ENCODE measurements at regions not wholly inside any gene's neighbourhood (a gene's known extent, or its start where the extent isn't known, plus 50 kb on each side); places are given as distances from the start of the nearest gene placed in this dataset.
"Not testable (repeated sequence)": the region's sequence is repeated elsewhere in the genome, so short reads cannot be mapped to it uniquely, and the experiment has no call there.

DNA sequence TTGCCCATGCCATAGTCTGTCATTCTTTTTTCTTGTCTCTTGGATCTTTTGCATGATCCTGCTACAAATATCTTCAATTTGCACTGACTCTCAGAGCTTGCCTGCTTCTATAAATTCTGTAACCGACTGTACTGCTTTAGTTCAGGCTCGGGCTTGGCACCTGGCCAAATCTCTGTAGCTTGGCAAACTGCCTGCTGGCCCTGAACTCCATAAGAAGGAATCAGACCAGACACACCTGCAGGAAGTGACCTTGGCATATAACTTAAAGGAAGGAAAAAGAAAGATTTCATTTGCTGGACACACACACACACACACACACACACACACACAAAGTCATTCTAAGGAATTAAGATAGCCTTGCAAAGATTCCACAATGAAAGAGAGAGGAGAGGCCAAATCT, 291.2 kb upstream of the DDX18 start:
- DNase-seq (ENCODE audit: low read depth) = no peak

DNA sequence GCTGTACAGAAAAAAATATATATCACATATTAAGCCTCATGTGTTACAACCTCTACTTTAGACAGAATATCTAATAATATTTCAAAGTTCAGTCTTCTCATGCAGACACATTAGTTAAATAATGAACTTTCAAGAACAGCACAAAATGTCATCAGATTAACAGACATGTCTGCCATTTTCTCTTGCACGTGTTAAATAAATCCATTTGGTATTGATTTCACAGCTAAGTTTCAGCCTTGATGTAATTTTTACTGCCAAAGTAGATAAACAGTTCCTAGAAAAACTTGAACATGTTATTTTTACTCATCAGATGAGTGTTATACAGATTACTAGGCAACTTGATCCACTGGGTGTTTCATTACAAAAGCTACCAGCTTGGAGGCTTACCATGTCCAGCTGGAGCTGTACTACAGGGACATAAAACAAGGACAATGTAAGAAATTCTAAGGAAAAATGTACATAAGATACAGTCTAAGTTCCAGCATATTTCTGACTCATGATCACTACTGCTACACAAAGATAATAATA, 290.7 kb upstream of the DDX18 start:
- DNase-seq (ENCODE audit: low read depth) = no peak

DNA sequence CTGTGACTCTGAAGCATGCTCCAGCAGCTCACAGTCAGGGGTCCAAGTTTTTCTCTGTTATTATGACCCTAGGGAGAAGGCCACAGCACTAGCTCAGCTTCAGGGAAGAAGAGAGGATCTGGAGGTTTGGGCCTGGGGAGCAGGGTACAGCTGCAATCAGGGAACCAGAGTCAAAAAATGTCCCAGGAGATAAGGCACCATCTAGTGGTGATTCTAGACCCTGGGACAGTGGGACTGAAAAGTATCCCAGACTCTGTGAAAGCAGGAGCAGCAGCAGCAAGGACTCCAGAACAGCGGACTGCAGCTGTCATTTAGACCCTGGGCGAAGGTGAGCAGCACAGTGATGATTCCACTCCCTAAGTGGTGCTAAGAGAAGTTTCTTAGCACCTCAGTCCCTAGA, 278.4 kb upstream of the DDX18 start:
- no peak for DNase-seq (ENCODE audit: low read depth)

DNA sequence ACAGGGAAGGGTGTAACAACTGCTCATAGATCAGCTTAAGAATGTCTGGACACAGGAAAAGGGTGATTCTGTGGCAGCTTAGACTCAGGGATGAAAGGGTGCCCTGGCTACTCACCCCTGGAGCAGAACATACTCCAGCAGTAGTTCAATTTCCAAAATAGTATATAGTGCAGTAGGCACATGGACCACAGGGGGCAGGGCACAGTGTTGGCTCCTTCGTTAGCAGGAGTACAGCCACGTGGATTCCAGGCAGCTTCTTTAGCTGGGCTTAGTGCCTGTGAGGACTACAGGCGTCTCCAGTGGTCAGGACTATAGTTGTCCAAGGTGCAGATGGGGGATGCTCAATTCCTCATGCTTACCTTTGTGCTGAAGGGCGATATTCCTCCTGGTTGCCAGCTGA, 277.5 kb upstream of the DDX18 start:
- no peak for DNase-seq (ENCODE audit: low read depth)

DNA sequence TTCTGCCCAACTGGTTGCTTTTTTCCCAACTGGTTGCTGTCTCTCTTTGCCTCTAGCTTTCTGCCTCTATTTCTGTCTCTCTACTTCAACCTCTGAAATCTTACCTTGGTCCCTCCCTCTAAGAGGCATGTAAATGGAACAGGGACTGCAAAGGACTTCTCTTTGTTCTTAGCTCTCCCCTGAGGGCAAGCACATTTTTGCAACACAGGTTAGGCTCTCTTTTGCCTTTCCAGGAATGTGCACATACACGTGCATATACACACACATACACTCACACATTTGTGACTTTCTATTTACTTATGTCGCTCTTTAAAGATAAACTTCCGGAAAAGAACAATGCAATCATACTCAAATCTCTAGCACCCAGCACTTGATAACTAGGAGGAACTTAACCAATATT, 262.6 kb upstream of the DDX18 start:
- DNase-seq (ENCODE audit: low read depth) = no peak

DNA sequence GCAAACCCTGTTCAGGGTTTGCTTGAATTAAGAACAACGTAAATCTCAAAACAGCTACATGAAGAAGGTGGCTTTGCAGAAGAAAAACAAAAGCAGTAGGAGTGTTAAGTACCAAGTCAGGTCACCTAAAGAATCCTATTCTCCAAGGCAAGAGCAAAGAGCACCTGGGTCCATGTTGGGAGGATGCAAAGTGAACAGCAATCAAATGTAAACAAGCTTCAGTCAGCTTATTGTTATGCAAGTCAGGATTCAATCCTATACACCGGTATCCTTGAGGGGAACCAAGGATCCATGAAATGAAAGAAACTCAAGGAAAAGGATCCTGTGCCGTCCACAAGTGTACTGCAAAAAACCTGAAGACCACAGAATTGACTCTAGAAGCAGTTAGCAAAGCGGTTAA, 261.0 kb upstream of the DDX18 start:
- DNase-seq (ENCODE audit: low read depth) = no peak

DNA sequence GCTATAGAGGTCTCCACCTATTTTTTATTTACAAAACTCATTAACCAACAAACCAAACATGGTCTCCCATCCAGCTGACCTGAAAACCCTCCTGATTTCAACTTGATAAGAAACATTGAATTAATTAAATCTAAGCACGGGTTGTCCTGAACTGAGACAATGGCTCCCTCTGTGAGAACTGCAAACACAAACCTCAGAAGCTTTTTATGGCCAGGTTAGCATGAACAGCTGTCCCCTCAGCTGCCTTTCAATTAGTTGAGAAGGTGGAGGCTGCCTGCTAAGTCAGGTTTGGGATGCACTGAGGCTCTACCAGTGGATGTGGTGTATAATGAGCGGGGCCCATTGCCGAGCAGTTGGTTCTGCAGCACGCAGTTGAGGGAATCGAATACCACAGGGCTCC, 258.5 kb upstream of the DDX18 start:
- no peak for DNase-seq (ENCODE audit: low read depth)

DNA sequence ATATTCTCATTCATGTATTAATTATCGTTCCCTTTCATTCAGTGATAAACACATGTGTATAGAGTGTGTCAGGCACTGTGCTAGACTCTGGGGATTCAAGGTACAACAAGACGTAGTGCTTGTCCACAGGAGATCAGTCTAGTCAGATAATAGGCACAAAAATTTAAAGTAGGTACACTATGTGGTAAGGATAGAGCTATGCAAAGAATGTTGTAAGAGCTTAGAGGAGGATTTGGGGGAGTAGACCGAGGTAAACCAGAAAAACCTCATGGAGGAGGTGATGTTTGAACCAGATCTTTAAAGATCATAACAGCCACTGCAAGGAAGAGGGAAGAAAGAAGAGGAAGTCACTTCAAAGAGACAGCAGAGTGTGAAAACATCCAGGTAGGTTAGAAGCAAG, 256.9 kb upstream of the DDX18 start:
- DNase-seq (ENCODE audit: low read depth) = no peak

DNA sequence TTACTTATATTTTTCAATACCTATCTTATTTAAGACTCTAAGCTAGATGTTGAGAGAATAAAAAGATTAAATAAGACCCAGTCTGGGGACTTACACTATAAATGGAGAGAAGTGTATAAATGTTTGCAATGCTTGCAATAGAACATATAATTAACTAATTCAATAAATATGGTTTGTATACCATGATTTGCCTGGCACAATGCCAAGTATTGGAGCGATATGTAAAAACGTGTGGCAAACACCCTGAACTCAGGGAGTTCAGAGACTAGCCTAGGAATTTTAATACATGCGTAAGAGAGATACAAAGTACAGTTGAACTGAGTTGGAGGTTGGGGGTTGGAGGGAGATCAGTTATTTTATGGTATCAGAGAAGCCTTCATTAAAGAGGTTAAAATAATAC, 251.8 kb upstream of the DDX18 start:
- no peak for DNase-seq (ENCODE audit: low read depth)

DNA sequence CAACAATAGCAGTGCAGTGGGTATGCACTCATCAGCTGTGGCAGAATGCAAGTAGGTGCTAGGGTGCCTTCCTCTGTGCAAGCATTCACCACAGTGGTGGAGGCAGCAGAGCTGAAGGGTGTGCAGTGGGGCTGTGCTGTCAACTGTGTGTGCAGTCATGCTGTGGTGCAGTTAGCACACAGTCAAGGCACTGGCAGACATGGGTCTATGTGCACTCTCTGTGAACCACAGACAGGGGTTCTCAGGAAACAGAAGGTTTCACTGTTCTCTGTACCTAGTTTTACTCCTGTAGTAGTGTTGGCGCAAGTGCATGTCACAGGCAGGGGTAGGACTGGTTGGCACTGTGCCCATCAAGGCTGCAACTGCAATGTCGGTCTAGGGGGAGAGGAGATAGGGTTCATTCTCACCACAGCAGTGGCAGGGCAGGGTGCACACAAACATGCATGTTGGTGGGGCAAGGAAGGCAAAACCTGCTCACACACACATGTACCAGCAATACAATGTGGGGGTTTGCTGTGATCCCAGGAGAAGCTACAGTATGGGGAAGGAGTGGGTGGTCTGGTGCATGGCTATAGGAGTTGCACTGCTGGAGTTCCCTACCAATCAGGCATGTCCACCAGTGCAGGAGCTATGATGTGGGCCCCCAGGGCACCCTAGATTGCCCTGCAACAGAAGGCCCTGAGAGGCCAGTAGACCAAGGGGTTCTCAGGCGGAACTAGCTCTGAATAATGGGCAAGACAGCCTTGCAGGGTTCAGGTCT, 242.7 kb upstream of the DDX18 start:
- no peak for DNase-seq (ENCODE audit: low read depth)

DNA sequence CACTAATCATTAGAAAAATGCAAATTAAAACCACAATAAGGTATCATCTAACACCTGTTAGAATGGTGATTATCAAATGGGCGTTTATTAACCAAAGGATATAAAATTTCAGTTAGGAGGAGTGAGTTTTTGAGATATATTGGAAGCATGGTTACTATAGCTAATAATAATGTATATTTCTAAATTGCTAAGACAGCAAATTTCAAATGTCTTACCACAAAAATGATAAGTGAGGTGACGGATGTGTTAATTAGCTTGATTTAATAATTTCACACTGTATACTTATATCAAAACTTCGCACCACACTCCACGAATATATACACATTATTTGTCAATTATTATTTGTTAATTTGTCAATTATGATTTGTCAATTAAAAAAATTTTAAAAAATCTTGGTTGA, 227.2 kb upstream of the DDX18 start:
- DNase-seq (ENCODE audit: low read depth) = no peak

DNA sequence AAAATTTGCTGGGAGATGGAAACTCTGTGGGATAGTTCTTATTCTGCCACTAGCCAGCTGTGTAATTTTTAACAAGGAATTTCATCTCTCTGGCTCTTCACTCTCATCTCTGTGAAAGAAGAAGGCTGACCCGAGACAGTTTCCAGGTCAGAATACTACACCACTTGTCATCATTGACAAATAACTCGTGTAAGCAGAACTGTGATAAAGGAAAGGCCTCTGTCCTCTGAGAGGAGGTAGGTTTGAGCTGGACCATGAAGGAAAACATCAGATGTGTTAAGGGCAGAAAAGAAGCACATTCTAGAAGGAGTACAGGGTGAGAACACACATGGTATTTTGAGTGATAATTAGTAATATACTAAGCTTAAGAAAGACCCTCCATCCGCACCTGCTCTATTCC, 211.4 kb upstream of the DDX18 start:
- DNase-seq (ENCODE audit: low read depth) = no peak

DNA sequence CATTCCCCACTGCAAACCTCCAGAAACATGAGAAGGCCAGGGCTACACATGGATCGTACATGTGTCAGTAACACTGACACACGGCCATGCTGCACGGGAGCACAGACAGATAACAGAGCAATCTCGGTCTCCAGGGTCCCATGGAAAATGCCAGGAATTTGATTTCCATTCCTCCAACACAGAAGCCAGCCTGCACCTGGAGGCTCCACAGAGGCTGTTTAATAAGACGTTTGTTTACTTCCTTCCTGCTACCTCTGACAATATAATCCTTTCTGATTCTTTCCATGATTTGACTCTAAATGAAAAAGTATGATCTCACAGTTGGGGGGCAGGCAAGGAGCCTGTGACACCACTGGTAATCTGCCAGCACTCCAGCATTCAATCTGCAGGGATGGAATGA, 210.9 kb upstream of the DDX18 start:
- DNase-seq (ENCODE audit: low read depth) = no peak

DNA sequence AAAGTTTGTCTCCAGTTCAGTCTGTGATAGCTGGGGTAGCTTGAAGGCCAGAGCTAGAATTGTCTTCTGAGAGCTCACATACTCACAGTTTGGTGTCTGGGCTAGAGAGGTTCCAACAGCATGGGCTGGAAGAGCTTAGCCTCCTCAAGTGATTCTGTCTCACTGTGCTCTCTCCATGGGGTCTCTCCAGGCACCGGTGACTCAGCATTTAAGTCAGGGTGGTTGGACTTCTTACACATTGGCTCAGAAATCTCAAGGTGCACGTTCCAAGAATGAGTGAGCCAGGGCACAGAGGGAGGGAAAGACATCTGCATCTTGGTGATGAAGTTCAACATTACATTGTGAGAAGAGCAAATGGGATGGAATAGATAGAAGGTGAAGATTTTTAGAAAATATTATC, 207.3 kb upstream of the DDX18 start:
- no peak for DNase-seq (ENCODE audit: low read depth)

DNA sequence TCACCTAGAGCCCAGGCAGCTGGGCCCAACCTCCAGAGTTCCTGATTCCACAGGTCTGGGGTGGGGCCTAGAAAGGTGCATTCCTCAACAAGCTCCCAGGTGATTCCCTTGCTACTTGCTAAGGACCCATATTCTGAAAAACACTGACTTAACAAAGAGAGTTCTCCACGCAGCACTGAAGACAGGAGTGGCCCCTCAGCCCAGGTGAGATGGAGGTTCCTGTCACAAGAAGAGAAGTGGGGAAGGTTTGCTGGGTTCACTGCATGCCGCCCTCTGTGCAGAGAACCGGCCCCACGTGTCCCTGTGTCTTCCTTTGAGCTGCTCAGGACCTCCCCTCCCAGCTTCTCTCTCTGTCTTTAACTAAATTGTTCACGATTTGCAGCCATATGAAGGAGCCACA, 201.4 kb upstream of the DDX18 start:
- DNase-seq (ENCODE audit: low read depth) = no peak

DNA sequence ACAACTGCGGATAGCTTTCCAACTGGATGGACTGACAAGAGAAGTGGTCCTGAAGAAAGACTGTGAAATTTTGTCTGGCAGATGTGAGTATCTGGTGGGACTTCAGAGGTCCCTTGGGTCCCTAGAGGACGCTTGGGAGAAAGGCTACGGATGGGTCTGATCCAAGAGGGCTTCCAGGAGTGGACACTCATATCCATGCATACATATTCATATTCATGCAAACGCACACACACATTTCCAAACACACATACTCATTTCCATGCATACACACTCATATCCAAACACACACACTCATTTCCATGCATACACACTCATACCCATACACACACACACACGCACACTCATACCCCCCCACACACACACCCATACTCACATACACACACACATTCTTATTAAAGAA, 200.2 kb upstream of the DDX18 start:
- no peak for DNase-seq (ENCODE audit: low read depth)

DNA sequence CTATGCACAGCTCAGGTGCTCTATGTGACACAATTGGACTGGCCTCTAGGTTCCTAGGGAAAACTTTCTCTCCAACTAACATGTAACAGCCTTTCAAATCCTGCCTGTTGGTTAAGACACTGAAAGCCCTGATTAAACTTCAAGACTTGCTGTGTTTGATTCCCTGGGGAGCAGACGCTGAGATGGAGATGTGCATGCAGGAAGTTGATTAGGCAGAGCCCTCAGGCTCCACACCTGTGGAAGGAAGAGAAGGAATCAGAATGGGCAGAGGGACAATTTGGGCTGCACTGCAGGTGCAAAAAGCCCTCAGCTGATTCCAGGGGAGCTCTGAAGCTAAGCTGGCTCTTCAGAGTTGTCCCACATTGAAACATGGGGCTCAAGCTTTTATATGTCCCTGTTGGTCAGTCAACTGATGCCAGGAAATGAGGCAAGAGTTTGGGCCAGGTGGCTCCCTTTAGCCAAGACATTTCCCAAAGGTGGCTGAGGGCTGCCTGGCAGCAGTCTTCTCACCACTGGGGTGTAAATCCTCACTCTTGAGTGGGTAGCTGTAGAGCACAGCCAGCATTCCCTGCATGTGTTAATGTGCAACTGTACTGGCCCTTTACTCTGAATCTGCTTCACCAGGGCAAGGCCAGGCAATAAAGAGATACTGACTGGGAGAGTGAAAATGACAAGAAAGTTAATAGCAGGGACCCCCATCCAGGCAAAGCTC, 199.5 kb upstream of the DDX18 start:
- no peak for DNase-seq (ENCODE audit: low read depth)

DNA sequence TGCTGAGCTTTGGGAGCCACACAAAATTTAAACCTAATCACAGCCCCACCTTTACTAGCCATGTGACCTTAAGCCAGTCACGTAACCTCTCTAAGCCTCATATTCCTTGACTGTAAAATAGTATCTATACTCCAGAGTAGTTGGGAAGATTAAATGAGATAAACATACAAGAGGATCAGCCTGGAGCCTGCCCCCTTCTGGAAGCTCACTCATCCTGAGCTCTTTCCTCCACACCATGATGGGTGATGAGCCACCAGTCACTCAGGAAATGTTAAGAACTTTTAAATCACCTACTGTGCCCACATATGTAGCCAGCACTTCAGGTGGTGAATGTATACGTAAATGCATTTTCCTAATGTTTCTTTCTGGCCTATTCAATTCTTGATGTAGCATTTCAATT, 195.9 kb upstream of the DDX18 start:
- no peak for DNase-seq (ENCODE audit: low read depth)

DNA sequence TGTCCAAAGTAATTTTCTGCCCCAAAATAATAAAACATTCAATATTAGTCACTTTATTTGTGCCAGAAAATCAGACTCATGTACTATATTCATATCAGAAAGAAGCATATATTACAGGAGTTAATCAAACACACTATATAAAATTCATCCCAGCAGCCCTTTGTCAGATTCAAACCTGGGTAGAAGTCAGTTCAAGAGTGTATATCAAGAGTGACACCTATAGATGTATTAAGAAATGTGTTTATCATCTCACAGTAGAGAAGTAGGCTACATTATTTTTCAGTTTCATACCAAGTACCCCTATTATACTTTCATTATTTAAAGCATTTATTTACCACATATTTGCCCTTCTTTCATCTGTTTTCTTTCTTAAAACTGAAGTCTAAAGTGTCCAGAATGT, 193.2 kb upstream of the DDX18 start:
- no peak for DNase-seq (ENCODE audit: low read depth)

DNA sequence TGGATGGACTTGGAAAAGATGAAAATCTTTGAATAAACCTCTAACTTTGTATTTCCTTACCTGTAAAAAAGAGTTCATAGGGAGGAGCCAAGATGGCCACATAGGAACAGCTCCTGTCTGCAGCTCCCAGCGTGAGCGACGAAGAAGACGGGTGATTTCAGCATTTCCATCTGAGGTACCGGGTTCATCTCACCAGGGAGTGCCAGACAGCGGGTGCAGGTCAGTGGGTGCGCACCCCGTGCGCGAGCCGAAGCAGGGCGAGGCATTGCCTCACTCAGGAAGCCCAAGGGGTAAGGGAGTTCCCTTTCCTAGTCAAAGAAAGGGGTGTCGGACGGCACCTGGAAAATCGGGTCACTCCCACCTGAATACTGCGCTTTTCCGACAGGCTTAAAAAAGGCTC, 191.3 kb upstream of the DDX18 start:
- DNase-seq (ENCODE audit: low read depth) = not testable (repeated sequence)

DNA sequence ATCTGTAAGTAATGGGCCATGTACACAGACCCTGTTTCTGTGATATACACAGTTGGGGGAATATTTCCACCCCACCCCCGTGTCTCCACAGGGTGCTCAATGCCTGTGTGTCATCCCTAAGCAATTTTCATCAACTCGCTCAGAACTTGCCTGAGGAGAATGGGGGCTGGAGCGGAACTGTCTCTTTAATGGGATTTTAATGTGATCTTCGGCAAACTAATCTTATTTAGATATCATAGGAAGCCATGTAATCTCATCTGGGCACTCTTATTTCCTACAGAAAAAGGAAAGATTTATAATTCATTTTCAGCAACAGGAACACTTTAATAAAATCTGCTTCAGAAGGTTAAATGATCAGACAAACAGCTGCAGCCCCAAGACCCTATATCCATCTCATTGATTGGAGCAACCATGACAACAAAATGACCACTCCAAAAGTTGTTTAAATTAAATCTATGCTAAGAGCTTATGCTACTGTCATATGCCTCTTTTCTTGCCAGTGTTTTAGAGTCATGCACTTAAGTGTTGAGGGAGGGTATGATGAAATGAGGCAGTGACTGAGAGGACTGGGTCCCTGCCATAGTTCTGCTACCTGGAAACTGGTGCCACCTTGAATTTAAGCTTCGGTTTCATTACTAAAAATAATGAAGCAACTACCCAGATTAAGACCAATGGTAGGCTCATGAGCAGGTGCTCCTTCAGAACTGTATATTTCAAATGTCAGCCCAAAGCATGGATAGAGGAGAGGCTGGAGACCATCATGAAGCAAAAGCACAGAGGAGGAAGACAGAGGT, 183.1 kb upstream of the DDX18 start:
- no peak for DNase-seq (ENCODE audit: low read depth)

DNA sequence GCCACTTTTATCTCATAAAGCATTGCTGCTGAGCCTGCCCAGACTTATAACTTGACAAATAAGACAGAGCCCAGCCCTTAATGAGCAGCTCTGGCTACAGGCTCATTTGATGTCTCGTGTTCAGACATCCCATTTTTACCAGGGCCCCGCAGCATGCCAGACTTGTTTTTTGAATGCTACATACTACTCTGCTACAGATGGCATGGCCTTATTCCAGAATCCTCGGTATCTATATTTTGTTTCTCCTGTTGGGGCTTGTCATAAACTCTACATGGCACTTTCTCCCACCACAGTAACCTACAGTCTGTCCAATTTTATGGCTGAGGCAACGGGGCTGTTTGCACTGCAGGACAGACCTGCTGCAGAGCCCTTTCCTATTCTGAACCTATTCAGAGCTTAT, 179.0 kb upstream of the DDX18 start:
- DNase-seq (ENCODE audit: low read depth) = no peak

DNA sequence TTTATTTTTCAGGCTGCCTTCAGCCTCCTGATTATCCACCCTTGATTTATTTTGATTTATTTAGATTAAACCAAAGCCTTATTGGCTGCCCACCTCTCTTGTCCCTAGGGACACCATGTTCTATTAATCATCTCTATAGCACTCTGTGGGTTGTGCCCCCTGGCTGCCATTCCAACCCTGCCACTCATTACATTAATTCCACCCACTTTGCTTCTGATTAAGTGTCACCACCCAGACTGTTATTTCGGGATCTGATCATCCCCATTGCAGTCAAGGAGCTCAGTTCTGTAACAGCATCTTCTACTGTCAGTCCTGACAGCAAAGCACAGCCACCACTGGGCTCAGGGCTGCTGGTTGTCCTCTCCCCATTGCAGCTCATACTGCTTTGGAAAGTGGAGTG, 175.1 kb upstream of the DDX18 start:
- DNase-seq (ENCODE audit: low read depth) = no peak
